B cell (primary cell): ENCODE measurements at regions not wholly inside any gene's neighbourhood (a gene's known extent, or its start where the extent isn't known, plus 50 kb on each side); places are given as distances from the start of the nearest gene placed in this dataset.

Source experiments
- ATAC-seq: fragments of 200-7000 bp; cut with Tn5 transposase; one replicate; pipeline ENCODE4 v1.10.0; 2021; ENCODE audit warnings: low read depth, mild to moderate bottlenecking, moderate number of reproducible peaks, moderate library complexity
- CTCF ChIA-PET: fragments of 350-600 bp; sonication (Branson Sonifier 250); formaldehyde crosslinking; loops from one replicate; lab custom pipeline; 2021; ENCODE audit warnings: antibody characterized with exemption, inconsistent platforms; lab: Charles Lee
- POLR2A ChIA-PET: fragments of 350-600 bp; sonication (Branson Sonifier 250); formaldehyde crosslinking; loops from one replicate; lab custom pipeline; 2021; ENCODE audit warnings: antibody characterized with exemption; lab: Charles Lee
- DNase-seq: peaks from one replicate; pipeline ENCODE4 v3.0.0; 2013
- H2AFZ ChIP-seq: 2 replicates; pipeline ENCODE4 v1.6.1; 2012; ENCODE audit warnings: mild to moderate bottlenecking, low read depth, low read length; ENCODE audit not compliant: insufficient read depth, poor library complexity, severe bottlenecking
- H3K27ac ChIP-seq, 2 donors: 1 replicate in 1 of 2; 2 replicates in 1 of 2; pipeline ENCODE4 v1.5.1; 2012 to 2013; ENCODE audit warnings: low read length in 2 of 2, mild to moderate bottlenecking in 2 of 2, moderate library complexity in 1 of 2
- H3K27me3 ChIP-seq, 4 experiments: fragments of 200-600 bp in 1 of 4; sonication (generic) in 1 of 4; replicated peaks in 1 of 4; 1 replicate in 2 of 4; 2 replicates in 2 of 4; pipeline versions ENCODE4 v1.6.1 to v1.7.0; 2013 to 2016; ENCODE audit warnings: low read length in 3 of 4, mild to moderate bottlenecking in 2 of 4, mixed read lengths in 1 of 4, moderate library complexity in 1 of 4; ENCODE audit not compliant: insufficient read depth in 4 of 4, control insufficient read depth in 3 of 4; ENCODE audit errors: control extremely low read depth in 1 of 4
- H3K36me3 ChIP-seq, 2 experiments: replicated peaks in 1 of 2; 1 replicate in 1 of 2; 2 replicates in 1 of 2; pipeline versions ENCODE4 v1.6.1 to v1.7.1; 2013; ENCODE audit warnings: low read length in 1 of 2; ENCODE audit not compliant: insufficient read depth in 2 of 2, control insufficient read depth in 1 of 2; ENCODE audit errors: control extremely low read depth in 1 of 2, extremely low read depth in 1 of 2
- H3K4me1 ChIP-seq, 2 donors: fragments of 200-600 bp in 1 of 2; sonication (generic) in 1 of 2; 1 replicate in 1 of 2; 2 replicates in 1 of 2; pipeline versions ENCODE4 v1.5.1 to v1.6.1; 2013 to 2017; ENCODE audit warnings: low read length in 2 of 2; ENCODE audit not compliant: control insufficient read depth in 2 of 2, insufficient read depth in 2 of 2
- H3K4me2 ChIP-seq: replicated peaks from 2 replicates; pipeline ENCODE3; 2012; ENCODE audit warnings: mild to moderate bottlenecking, low read depth, low read length; ENCODE audit not compliant: poor library complexity, severe bottlenecking
- H3K4me3 ChIP-seq, 5 experiments: fragments of 200-600 bp in 1 of 5; sonication (generic) in 1 of 5; 1 replicate in 3 of 5; 2 replicates in 2 of 5; pipeline versions ENCODE4 v1.5.1 to v1.7.0; 2011 to 2016; ENCODE audit warnings: low read length in 4 of 5, mild to moderate bottlenecking in 4 of 5, low read depth in 2 of 5, control low read depth in 1 of 5, moderate library complexity in 1 of 5; ENCODE audit not compliant: insufficient read depth in 1 of 5; ENCODE audit errors: control extremely low read depth in 1 of 5, extremely low read depth in 1 of 5
- H3K79me2 ChIP-seq: fragments of 200-600 bp; sonication (generic); one replicate; pipeline ENCODE4 v1.6.0; 2016; ENCODE audit warnings: low read length; ENCODE audit not compliant: control insufficient read depth, insufficient read depth
- H3K9ac ChIP-seq: fragments of 200-600 bp; sonication (generic); 2 replicates; pipeline ENCODE4 v1.6.1; 2017; ENCODE audit warnings: mild to moderate bottlenecking, low read length, moderate library complexity
- H3K9me3 ChIP-seq, 3 donors: one replicate each; pipeline versions ENCODE4 v1.6.1 to v1.7.1; 2013; ENCODE audit warnings: low read length in 2 of 3; ENCODE audit not compliant: control insufficient read depth in 2 of 3, insufficient read depth in 1 of 3; ENCODE audit errors: control extremely low read depth in 1 of 3
- H4K20me1 ChIP-seq: 2 replicates; pipeline ENCODE4 v1.6.0; 2012; ENCODE audit warnings: mild to moderate bottlenecking, low read length; ENCODE audit not compliant: insufficient read depth, control insufficient read depth, poor library complexity, severe bottlenecking
- H3K27ac Mint-ChIP-seq: one replicate; pipeline ENCODE4 v1.8.0; 2021; ENCODE audit warnings: mixed read lengths
- H3K27me3 Mint-ChIP-seq: one replicate; pipeline ENCODE4 v1.8.0; 2021; ENCODE audit warnings: mixed read lengths
- H3K4me1 Mint-ChIP-seq: one replicate; pipeline ENCODE4 v1.8.0; 2021; ENCODE audit warnings: mixed read lengths
- H3K4me3 Mint-ChIP-seq: one replicate; pipeline ENCODE4 v1.8.0; 2021; ENCODE audit warnings: mixed read lengths
- H3K9me3 Mint-ChIP-seq: one replicate; pipeline ENCODE4 v1.8.0; 2022; ENCODE audit warnings: mixed read lengths; ENCODE audit not compliant: insufficient read depth
- EZH2 ChIP-seq: IDR thresholded peaks from 2 replicates; pipeline ENCODE4 v1.6.1; 2012; ENCODE audit warnings: borderline replicate concordance, low read depth, mild to moderate bottlenecking, moderate library complexity, low read length; ENCODE audit not compliant: insufficient read depth, poor library complexity, severe bottlenecking
- WGBS: methylation state at CpG from one replicate; pipeline ENCODE4 v1.1.5; 2013; ENCODE audit warnings: missing lambda C conversion rate; ENCODE audit not compliant: insufficient coverage; 5-methylcytosine and 5-hydroxymethylcytosine counted together
- intact Hi-C: fragments of 100-400 bp; cut with micrococcal nuclease; formaldehyde crosslinking; loops from one replicate; pipeline ENCODE4 v1.10.0; 2022
- TF ChIP-seq, protein P1 (sequence below): fragments of 200-600 bp; IDR thresholded peaks from one replicate; pipeline ENCODE4 v1.8.0; 2022; ENCODE audit warnings: antibody characterized with exemption, mild to moderate bottlenecking

DNA sequence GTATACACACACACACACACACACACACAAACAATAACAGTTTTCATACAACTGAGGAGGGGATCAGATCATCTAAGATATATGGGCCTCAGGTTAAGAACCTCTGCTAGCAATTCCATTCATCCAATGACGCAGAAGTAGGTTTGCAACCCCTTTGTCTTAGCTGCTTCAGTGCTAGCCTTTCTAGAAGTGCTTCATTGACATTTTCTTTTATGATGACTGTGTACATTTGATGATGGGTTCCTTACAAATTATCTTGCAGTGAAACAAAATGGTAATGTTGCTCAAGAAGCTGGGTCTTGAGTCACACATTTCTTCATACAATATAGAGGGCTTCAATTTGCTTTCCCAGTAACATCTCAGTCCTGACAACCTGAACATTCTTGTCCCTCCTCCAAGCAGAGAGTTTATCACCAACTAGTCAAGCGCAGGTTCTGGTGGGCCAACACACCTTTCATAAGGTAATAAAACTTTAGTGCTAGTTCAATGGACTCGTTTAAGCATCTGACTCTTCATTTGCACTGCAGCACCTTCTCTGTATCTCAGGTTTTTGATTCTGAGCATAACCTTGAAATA lies 269.5 kb downstream of the CNTN3 start:
- POLR2A ChIA-PET: no interaction called here
- no peaks in the 10 kb centered on the region for H3K79me2 ChIP-seq
- Mint-ChIP-seq H3K27me3 (no peaks in the 10 kb centered on the region), H3K4me1 (no peaks in the 10 kb centered on the region), H3K4me3 (no peak overlapping the region), H3K9me3 (peaks cover 6% of the 10 kb centered on the region), H3K27ac (no peak overlapping the region)
- WGBS: 83% methylated on average over 2 of the region's 3 CpGs
- H3K9me3 ChIP-seq: peaks cover 0 to 4% (median 0%) of the 10 kb centered on the region in 3 donors
- H4K20me1 ChIP-seq: no peaks in the 10 kb centered on the region
- TF ChIP-seq, protein P1, sequence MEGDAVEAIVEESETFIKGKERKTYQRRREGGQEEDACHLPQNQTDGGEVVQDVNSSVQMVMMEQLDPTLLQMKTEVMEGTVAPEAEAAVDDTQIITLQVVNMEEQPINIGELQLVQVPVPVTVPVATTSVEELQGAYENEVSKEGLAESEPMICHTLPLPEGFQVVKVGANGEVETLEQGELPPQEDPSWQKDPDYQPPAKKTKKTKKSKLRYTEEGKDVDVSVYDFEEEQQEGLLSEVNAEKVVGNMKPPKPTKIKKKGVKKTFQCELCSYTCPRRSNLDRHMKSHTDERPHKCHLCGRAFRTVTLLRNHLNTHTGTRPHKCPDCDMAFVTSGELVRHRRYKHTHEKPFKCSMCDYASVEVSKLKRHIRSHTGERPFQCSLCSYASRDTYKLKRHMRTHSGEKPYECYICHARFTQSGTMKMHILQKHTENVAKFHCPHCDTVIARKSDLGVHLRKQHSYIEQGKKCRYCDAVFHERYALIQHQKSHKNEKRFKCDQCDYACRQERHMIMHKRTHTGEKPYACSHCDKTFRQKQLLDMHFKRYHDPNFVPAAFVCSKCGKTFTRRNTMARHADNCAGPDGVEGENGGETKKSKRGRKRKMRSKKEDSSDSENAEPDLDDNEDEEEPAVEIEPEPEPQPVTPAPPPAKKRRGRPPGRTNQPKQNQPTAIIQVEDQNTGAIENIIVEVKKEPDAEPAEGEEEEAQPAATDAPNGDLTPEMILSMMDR: no peak
- no peak for TF ChIP-seq EZH2
- DNase-seq: no peak
- H3K4me3 ChIP-seq: no peak overlapping the region
- ATAC-seq: no peak
- H3K9ac ChIP-seq: no peak overlapping the region
- intact Hi-C loops: no loop called here
- H2AFZ ChIP-seq: no peak overlapping the region
- no peaks in the 10 kb centered on the region for H3K4me1 ChIP-seq
- H3K27me3 ChIP-seq: no peaks in the 10 kb centered on the region
- CTCF ChIA-PET: no interaction called here
- no peak overlapping the region for H3K4me2 ChIP-seq
- no peak overlapping the region for H3K27ac ChIP-seq
- no peaks in the 10 kb centered on the region for H3K36me3 ChIP-seq

DNA sequence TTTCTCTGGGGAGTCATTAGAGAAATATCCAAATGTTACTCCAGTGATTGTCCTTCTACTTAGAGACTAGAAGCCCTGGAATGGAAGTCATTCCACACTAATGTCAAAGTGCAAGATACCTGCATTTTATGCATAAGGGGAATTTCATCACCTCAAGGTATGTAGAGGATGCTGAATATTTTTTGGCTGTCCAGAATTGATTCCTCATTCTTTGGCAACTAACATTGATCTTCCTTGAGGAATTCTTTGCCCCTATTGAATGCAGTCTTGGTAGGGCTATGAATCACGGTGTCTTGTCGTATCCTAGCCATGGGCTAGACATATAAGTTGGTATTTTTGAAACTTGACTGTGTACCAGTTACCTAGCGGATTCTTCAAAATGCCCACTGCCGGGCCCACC lies 271.1 kb downstream of the CNTN3 start:
- intact Hi-C loops: no loop called here
- Histone ChIP-seq H3K9ac (no peak overlapping the region), H3K36me3 (no peaks in the 10 kb centered on the region), H3K27me3 (no peaks in the 10 kb centered on the region), H3K27ac (no peak overlapping the region), H2AFZ (no peak overlapping the region), H3K9me3 (peaks cover 0 to under 1% (median 0%) of the 10 kb centered on the region in 3 donors), H3K4me3 (no peak overlapping the region), H3K4me2 (no peak overlapping the region), H4K20me1 (no peaks in the 10 kb centered on the region), H3K79me2 (no peaks in the 10 kb centered on the region), H3K4me1 (no peaks in the 10 kb centered on the region)
- DNase-seq (no peak), ATAC-seq (no peak)
- ChIA-PET CTCF (no interaction called here), POLR2A (no interaction called here)
- H3K4me3 Mint-ChIP-seq: no peak overlapping the region
- TF ChIP-seq EZH2: no peak
- TF ChIP-seq, protein P1: no peak
- peaks cover 7% of the 10 kb centered on the region for H3K9me3 Mint-ChIP-seq
- no peaks in the 10 kb centered on the region for H3K4me1 Mint-ChIP-seq
- 93% methylated on average over 4 of the region's 4 CpGs for WGBS
- H3K27ac Mint-ChIP-seq: no peak overlapping the region
- no peaks in the 10 kb centered on the region for H3K27me3 Mint-ChIP-seq
